ENCODE measurements at regions not wholly inside any gene's neighbourhood (a gene's known extent, or its start where the extent isn't known, plus 50 kb on each side); places are given as distances from the start of the nearest gene placed in this dataset.

GRCh38 chr10:16381083-16381482 lies 55.7 kb upstream of the PTER start (continued):
- TF ChIP-seq PHF8 (conservative IDR thresholded peaks at IDR 0.05; ENCODE audit: low read depth, low read length) (no peak), SUZ12 (IDR thresholded peaks at IDR 0.05; ENCODE audit: low read length) (no peak)
- TF ChIP-seq, protein P1, sequence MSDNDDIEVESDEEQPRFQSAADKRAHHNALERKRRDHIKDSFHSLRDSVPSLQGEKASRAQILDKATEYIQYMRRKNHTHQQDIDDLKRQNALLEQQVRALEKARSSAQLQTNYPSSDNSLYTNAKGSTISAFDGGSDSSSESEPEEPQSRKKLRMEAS (IDR thresholded peaks at IDR 0.05), result no peak
